Inflammatory macrophage treated with lipopolysaccharide for 4 hours (primary cell): ENCODE measurements at regions not wholly inside any gene's neighbourhood (a gene's known extent, or its start where the extent isn't known, plus 50 kb on each side); places are given as distances from the start of the nearest gene placed in this dataset.
"Not testable (repeated sequence)": the region's sequence is repeated elsewhere in the genome, so short reads cannot be mapped to it uniquely, and the experiment has no call there.

Experiments used
- DNase-seq: peaks from one replicate; pipeline ENCODE4 v3.0.0-alpha.2; 2020

DNA sequence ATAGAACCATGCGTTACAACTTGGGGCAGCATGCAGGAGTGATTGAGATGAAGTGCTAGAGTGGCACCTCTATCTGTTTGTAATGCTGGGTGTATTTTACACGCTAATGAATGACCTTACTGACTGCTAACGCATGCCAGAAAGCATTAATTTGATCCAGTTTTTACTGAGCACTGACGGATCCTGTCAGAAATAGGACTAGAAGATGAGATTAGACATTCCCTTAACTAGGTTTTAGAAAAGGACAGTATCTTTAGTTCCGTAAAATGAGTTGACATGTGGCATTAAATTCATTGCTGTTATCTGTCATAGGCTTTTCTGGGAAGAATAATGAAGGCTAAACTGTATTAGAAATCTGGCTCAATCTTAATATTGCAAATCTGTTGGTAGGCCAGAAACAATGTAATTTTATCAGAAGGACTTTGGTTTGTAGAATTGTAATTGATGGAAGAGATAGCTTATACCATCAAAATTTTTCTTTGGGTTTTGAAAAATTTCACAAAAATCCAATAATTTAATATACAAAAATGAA is 140.4 kb upstream of the WDFY3 start:
- DNase-seq, result no peak

DNA sequence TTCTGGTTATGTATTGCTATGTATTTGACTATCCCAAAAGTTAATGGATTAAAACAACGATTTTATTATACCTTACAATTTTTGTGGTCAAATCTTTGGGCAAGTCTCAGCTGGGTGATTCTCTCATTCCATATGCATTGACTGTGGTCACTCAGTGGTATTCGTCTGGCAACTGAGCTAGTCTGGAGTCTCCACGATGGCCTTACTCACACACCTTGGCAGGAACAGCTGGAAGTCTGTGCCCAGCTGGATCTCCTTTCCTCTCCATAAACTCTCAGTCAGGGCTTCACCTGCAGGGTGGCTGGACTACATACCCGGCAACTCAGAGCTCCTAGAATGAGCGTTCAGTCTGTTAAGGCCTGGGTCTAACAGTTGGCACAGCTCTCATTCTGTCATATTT is 141.1 kb upstream of the WDFY3 start:
- no peak for DNase-seq

DNA sequence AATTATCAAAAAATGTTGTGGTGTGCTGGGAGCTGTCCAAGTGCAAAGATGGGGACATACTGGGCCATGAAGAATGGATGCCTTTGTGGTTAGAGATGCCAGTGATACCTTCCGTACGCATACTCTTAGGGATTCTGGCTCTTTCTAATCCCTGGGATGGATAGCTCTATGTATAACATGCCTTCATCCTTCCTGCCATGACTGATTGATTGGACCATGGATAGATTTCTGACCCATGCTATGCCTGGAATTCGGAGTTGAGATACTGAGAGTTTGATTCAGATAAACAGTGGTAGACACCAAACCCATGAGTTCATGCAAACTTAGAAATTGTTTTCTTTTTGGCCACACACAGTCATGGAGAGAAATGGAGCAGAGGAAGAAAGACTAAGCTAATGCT is 147.2 kb upstream of the WDFY3 start:
- DNase-seq, result no peak

DNA sequence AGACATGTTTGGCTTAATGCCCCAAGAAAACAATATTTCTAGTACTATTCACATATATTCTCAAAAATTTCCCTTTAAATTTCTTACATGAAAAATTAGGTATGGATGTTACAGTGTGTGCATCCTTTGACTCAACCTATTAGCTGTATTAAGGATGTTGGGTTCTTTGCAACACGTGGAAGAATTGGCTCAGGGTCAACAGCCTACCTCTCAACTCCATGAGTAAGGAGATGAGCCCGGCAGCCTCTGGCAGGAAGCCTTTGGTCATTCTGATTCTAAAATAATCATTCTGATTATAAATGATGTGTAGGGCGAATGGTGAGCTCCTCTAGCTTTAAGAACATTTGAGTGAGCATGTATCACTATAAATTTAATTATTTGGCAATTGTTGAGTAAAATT is 148.0 kb upstream of the WDFY3 start:
- no peak for DNase-seq

DNA sequence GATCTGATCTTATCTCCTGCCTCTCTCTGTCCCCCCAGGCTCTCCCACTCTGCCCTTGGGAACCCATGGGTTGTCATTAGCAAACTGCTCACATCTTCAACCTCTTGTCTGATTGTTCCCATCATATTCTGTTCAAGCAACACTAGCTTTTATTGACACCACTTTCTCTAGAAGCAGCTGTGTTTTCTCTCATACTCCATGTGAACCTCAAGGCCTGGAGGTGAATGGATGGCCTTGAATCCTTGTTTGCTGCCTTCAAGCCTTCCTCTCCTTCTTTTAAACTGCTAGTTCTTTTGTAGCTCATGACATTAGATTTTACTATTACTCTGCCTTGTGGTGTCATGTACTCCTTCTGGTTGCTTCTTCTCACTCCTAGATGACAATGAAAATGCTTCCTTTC is 149.5 kb upstream of the WDFY3 start:
- DNase-seq, result no peak

DNA sequence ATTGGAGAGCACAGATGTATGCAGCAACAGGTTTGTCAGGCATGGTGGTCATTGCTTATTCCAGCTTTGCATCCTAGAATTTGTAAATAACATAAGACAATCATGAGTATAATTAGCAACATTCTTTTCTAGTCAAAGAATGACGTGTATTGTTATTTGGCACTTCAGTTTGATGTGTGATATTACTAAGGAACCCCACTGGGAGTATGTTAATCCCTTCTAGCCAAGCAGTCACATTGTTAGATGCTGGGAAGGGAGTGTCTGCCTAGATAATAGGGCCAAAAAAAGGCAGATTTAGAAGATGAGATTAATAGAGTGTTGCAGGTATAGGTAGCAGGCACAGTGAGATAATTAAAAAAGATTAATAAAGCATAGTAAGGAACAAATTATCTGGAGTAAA is 159.2 kb upstream of the WDFY3 start:
- DNase-seq, result no peak

DNA sequence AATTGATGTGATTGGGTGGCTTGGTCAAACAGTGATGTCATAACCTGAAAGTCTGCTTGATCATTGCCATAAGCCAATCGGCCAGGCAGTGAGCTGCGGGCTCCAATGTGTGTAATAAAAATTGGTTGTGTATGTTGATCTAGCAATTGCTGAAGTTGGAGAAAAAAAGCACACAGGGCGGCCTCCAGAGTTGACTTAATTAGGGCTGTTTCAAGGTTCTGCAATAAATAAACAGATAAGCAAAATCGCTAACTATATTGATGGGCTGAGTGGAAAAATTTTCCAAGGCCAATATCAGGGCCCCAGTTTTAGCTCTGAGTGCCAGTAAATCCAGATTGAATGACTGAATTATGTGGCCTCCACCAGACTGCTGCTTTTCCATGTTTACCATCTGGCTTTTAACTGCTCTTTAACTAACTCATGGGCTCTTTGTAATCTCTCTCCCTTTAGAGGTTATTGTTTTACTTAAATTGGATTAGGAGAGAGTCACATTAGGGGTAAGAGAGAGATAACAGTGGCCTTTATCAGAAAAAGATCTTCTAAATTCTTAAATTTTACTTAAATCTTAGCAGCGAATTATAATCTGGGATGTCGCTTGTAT is 160.6 kb upstream of the WDFY3 start:
- DNase-seq, result no peak

DNA sequence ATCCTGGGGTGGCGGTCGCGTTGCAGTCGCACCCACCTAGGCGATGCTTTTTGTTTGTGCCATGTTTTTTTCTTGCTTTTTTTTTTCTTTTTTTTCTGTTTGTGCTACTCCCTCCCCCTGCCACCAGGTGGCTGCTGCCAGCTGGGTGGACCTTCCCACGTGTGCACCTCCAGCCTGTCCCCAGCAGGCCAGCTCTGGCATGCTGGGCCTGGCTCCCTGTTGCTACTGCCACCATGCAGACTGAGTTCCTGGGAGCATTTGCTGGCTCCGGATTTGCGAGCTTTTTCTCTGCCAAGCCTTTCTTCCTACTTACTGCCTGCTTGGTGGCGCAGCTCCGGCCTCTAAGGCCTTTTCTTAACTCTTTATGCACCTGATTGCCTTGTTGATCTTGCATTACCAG is 161.2 kb upstream of the WDFY3 start:
- DNase-seq, result no peak

DNA sequence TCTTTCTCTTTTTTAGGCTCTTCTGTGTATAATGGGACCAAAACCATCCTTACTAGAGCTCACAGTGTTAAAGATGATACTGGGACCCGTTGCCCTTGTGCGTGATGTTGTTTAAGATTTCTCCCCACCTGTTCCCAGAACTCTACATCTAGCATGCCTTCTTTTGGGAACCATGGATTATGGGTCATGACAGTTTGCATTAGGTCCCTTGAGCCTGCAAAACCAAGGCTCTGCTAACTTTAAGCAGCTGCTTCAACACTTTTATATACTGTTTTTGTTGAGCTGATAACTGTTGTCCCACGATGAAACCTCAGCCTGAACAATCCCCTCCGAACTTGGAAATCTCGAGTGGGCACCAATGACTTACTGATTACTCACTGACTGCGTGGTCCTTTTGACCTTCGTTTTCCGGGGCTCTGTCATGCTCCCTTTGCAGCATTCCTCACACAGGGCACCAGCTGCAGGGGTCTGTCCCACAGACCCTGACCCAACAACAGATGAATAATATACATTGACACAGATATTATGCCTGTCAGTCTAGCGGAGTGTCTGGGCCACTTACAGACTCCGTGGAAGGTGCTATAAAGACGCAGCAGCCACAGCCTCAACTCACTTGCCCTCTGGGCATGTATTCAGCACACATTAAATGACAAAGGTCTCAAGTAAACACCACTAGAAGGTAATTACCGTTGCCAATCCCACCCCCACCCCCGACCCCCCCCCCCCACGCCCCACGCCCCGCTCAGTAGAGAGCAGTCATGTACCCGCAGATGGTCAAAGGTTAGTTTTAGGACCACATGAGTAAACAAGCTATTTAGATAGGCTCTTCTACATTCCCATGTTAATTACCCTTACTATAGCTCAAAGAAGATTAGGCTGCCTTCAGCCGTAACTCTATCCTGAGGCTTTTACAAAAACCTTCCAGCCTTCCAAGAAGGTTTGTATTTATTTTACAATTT is 162.0 kb upstream of the WDFY3 start:
- DNase-seq, result no peak

DNA sequence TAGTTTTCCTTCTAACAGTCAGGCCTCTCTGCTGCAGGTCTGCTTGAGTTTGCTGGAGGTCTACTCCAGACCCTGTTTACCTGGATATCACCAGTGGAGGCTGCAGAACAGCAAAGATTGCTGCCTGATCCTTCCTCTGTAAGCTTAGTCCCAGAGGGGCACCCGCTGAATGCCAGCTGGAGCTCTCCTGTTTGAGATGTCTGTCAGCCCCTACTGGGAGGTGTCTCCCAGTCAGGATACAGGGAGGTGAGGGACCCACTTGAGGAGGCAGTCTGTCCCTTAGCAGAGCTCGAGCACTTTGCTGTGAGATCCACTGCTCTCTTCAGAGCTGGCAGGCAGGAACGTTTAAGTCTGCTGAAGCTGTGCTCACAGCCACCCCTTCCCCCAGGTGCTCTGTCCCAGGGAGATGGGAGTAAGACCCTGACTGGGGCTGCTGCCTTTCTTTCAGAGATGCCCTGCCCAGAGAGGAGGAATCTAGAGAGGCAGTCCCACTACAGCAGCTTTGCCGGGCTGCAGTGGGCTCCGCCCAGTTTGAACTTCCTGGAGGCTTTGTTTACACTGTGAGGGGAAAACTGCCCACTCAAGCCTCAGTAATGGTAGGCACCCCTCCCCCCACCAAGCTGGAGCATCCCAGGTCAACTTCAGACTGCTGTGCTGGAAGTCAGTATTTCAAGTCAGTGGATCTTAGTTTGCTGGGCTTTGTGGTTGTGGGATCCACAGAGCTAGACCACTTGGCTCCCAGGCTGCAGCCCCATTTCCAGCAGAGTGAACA is 163.1 kb upstream of the WDFY3 start:
- not testable (repeated sequence) for DNase-seq

DNA sequence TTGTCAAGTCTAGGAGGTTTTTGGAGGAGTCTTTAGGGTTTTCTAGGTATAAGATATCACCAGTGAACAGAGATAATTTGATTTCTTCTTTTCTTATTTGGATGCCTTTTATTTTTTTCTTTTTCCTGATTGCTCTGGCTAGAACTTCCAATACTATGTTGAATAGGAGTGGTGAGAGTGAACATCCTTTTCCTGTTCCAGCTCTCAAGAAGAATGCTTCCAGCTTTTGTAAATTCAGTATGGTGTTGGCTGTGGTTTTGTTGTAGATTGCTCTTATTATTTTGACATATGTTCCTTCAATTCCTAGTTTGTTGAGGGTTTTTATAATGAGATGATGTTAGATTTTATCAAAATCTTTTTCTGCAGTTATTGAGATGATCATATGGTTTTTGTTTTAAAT is 165.6 kb upstream of the WDFY3 start:
- no peak for DNase-seq

DNA sequence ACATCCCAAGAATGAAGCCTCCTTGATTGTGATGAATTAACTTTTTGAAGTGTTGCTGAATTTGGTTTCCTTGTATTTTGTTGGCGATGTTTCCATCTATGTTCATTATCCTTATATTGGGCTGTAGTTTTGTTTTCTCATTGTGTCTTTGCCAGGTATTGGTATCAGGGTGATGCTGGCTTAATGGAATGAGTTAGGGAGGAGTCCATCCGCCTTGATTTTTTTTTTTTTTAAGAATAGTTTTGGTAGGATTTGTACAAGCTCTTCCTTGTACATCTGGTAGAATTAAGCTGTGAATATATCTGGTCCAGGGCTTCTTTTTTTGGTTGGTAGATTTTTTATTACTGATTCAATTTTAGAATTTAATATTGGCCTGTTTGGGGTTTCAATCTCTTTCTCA is 166.1 kb upstream of the WDFY3 start:
- DNase-seq, result no peak

DNA sequence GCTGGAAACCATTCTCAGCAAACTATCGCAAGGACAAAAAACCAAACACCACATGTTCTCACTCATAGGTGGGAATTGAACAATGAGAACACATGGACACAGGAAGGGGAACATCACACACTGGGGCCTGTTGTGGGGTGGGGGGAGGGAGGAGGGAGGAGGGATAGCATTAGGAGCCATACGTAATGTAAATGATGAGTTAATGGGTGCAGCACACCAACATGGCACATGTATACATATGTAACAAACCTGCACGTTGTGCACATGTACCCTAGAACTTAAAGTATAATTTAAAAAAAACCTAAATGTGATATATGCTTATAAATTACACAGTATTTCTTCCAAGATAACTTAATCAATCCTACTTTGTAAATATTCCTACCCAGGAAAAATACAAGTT is 173.3 kb upstream of the WDFY3 start:
- not testable (repeated sequence) for DNase-seq

DNA sequence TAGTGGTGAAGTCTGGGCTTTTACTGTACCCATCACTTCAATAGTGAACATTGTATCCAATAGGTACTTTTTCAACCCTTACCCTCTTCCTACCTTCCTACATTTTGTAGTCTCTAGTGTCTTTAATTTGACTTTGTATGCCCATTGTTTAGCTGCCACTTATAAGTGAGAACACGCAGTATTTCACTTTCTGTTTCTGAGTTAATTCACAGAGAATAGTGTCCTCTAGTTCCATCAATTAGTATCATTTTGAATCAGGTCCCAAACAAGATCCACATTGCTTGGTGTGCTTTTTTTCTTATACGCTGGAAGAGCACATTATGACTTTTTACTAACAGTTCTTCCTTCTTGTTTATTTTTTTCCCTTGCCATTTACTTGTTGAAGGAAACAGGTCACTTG is 176.0 kb upstream of the WDFY3 start:
- DNase-seq, result no peak

DNA sequence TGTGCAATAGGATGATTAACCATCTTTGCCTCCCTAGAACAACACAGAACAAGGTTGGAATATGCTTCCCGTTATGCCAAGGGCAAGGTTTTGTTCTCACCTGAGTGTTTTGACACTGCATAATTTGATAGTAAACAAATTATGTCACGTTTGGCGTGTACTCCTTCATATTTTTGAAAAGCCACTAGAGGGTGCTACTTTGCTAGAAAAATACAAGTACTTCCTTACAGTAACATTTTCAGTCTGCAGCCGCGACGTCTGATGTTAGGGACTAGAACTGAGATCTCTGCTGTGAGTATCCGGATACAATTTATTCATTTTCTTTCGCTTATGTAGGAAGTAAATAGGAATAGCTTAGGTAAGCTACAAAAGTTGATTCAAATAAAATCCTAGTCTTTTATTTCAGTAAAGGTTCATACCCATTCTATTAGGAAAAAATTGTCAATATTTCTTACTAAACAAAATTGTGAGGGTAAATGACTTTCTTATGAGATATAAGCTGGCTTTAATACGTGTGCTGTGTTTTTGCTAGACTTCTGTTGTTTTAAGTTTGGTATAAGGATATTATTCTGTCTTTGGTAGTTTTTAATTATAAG is 181.1 kb upstream of the WDFY3 start:
- DNase-seq, result peak; percentile 56

DNA sequence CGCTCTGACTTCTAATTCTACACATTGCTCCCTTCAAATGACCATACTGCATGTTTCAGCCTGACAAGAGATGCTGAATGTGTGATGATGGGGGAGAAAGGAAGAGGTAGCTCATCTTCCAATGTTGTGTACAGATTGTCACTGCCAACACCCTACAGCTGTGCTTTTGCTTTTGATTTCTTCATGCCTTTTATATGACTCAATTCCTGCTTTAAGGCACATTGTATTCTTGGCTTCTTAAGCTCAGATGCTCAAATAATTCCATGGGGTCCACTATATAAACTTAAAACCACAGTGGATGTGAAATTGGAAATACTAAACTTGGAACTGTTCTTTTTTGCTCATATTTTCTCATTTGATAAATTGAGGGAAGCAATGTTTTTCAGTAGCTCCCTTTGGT is 183.2 kb upstream of the WDFY3 start:
- DNase-seq, result no peak

DNA sequence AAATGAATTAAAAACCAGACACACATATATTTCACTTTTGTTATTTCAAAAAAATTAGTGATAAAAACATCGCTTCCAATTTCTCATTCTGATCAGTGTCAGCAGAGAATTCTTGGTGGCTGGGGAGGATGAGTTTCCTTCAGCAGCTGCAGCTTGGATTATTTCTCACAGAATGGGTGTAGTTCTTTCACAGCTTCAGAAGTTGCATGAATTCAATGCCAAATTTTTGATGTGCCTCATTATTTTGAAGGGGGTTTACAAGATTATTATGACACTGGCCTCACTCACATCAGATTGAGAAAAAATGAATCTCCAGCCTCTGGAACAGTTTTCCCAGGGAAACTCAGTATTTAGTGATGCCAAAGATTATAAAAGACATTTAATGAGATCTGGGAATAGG is 184.9 kb upstream of the WDFY3 start:
- DNase-seq, result no peak

DNA sequence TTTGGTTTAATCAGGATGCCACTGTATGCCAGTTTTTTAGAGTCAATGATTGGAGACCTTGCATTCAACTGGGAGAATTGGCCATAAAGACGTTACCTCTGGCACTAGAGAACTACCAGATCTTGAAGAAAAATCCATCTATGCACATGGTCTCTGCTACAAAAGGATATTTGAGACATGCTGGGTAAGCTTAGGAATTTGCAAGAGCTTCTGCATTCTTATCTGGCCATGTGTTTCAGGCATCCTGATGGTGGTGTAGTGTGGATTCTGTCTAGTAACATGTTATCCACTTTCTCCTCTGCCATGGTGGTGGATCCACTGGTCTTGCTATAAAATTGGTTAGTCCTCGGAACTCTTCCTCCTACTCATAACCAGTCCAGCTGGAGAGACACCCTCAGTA is 185.3 kb upstream of the WDFY3 start:
- no peak for DNase-seq

DNA sequence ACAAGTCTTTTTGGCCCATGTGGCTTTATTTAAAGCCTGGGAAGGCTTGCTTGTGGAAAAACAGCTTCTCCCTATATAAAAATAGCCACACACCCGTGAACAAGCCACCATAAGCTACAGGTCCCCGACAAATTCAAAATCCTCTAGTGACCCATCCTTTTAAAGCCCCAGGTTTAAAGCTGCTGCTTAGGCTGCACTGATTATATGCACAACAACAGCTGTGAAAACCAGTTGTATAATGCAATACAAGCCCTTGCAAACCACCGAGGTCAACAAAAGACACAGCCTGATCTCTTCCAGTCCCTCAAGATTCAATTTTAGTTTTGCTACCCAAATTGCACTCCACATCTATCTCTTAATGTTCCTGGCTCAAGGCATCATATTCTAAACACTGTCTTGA is 186.0 kb upstream of the WDFY3 start:
- no peak for DNase-seq

DNA sequence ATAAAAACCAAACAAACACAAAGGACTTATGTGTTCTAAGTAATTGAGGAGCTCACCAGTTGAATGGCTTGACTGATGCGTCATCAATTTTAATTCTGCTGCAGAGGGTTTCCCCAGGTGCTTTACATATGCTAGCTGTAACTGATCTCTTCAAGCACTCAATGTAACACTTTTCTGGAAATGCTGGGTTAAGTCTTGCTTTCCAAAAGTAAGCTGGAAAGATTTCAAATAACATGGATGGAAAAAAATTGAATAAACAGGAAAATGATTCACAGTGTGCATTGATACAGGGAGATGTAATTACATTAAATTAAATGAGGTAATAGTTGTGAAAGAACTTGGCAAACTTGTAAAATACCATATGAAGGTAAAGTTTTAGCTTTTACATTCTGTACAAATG is 186.7 kb upstream of the WDFY3 start:
- DNase-seq, result no peak

DNA sequence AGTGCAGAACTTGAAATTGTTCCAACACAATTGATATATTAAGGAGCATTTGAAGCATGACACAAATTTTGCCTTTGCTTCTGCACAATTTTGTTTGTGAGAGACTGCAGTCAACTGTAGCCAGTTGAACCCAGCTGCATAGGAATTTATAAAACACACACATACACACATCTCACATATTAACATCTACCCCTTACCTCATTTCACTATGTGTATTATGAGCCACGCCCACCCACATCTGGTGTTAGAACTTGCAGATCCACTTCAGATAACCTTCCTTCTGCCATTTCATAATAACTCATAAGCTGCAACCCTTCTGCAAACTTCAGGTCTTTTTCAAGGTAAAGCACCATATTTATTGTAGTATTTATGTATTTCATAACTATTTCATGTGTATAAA is 188.1 kb upstream of the WDFY3 start:
- DNase-seq, result no peak

DNA sequence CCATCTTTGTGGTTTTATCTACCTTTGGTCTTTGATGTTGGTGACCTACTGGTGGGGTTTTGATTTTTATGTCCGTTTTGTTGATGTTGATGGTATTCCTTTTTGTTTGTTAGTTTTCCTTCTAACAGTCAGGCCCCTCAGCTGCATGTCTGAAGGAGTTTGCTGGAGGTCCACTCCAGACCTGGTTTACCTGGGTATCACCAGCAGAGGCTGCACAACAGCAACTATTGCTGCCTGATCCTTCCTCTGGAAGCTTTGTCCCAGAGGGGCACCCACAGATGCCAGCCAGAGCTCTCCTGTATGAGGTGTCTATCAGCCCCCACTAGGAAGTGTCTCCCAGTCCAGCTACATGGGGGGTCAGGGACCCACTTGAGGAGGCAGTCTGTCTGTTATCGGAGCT is 199.3 kb upstream of the WDFY3 start:
- DNase-seq, result no peak

DNA sequence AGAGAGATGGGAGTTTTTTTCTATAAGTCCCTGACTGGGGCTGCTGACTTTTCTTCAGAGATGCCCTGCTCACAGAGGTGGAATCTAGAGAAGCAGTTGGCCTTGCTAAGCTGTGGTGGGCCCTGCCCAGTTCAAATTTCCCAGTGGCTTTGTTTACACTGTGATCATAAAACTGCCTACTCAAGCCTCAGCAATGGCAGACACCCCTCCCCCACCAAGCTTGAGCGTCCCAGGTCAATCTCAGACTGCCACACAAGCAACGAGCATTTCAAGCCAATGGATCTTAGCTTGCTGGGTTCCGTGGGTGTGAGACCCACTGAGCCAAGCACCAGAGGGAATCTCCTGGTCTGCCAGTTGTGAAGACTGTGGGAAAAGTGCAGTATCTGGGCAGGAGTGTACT is 199.8 kb upstream of the WDFY3 start:
- no peak for DNase-seq
